B cell (primary cell): ENCODE measurements at regions not wholly inside any gene's neighbourhood (a gene's known extent, or its start where the extent isn't known, plus 50 kb on each side); places are given as distances from the start of the nearest gene placed in this dataset.

Experiments
- ATAC-seq: fragments of 200-7000 bp; cut with Tn5 transposase; one replicate; pipeline ENCODE4 v1.10.0; 2021; ENCODE audit warnings: low read depth, mild to moderate bottlenecking, moderate number of reproducible peaks, moderate library complexity
- CTCF ChIA-PET: fragments of 350-600 bp; sonication (Branson Sonifier 250); formaldehyde crosslinking; loops from one replicate; lab custom pipeline; 2021; ENCODE audit warnings: antibody characterized with exemption, inconsistent platforms; lab: Charles Lee
- POLR2A ChIA-PET: fragments of 350-600 bp; sonication (Branson Sonifier 250); formaldehyde crosslinking; loops from one replicate; lab custom pipeline; 2021; ENCODE audit warnings: antibody characterized with exemption; lab: Charles Lee
- DNase-seq: peaks from one replicate; pipeline ENCODE4 v3.0.0; 2013
- H2AFZ ChIP-seq: 2 replicates; pipeline ENCODE4 v1.6.1; 2012; ENCODE audit warnings: mild to moderate bottlenecking, low read depth, low read length; ENCODE audit not compliant: insufficient read depth, poor library complexity, severe bottlenecking
- H3K27ac ChIP-seq, 2 donors: 1 replicate in 1 of 2; 2 replicates in 1 of 2; pipeline ENCODE4 v1.5.1; 2012 to 2013; ENCODE audit warnings: low read length in 2 of 2, mild to moderate bottlenecking in 2 of 2, moderate library complexity in 1 of 2
- H3K27me3 ChIP-seq, 4 experiments: fragments of 200-600 bp in 1 of 4; sonication (generic) in 1 of 4; replicated peaks in 1 of 4; 1 replicate in 2 of 4; 2 replicates in 2 of 4; pipeline versions ENCODE4 v1.6.1 to v1.7.0; 2013 to 2016; ENCODE audit warnings: low read length in 3 of 4, mild to moderate bottlenecking in 2 of 4, mixed read lengths in 1 of 4, moderate library complexity in 1 of 4; ENCODE audit not compliant: insufficient read depth in 4 of 4, control insufficient read depth in 3 of 4; ENCODE audit errors: control extremely low read depth in 1 of 4
- H3K36me3 ChIP-seq, 2 experiments: replicated peaks in 1 of 2; 1 replicate in 1 of 2; 2 replicates in 1 of 2; pipeline versions ENCODE4 v1.6.1 to v1.7.1; 2013; ENCODE audit warnings: low read length in 1 of 2; ENCODE audit not compliant: insufficient read depth in 2 of 2, control insufficient read depth in 1 of 2; ENCODE audit errors: control extremely low read depth in 1 of 2, extremely low read depth in 1 of 2
- H3K4me1 ChIP-seq, 2 donors: fragments of 200-600 bp in 1 of 2; sonication (generic) in 1 of 2; 1 replicate in 1 of 2; 2 replicates in 1 of 2; pipeline versions ENCODE4 v1.5.1 to v1.6.1; 2013 to 2017; ENCODE audit warnings: low read length in 2 of 2; ENCODE audit not compliant: control insufficient read depth in 2 of 2, insufficient read depth in 2 of 2
- H3K4me2 ChIP-seq: replicated peaks from 2 replicates; pipeline ENCODE3; 2012; ENCODE audit warnings: mild to moderate bottlenecking, low read depth, low read length; ENCODE audit not compliant: poor library complexity, severe bottlenecking
- H3K4me3 ChIP-seq, 5 experiments: fragments of 200-600 bp in 1 of 5; sonication (generic) in 1 of 5; 1 replicate in 3 of 5; 2 replicates in 2 of 5; pipeline versions ENCODE4 v1.5.1 to v1.7.0; 2011 to 2016; ENCODE audit warnings: low read length in 4 of 5, mild to moderate bottlenecking in 4 of 5, low read depth in 2 of 5, control low read depth in 1 of 5, moderate library complexity in 1 of 5; ENCODE audit not compliant: insufficient read depth in 1 of 5; ENCODE audit errors: control extremely low read depth in 1 of 5, extremely low read depth in 1 of 5
- H3K79me2 ChIP-seq: fragments of 200-600 bp; sonication (generic); one replicate; pipeline ENCODE4 v1.6.0; 2016; ENCODE audit warnings: low read length; ENCODE audit not compliant: control insufficient read depth, insufficient read depth
- H3K9ac ChIP-seq: fragments of 200-600 bp; sonication (generic); 2 replicates; pipeline ENCODE4 v1.6.1; 2017; ENCODE audit warnings: mild to moderate bottlenecking, low read length, moderate library complexity
- H3K9me3 ChIP-seq, 3 donors: one replicate each; pipeline versions ENCODE4 v1.6.1 to v1.7.1; 2013; ENCODE audit warnings: low read length in 2 of 3; ENCODE audit not compliant: control insufficient read depth in 2 of 3, insufficient read depth in 1 of 3; ENCODE audit errors: control extremely low read depth in 1 of 3
- H4K20me1 ChIP-seq: 2 replicates; pipeline ENCODE4 v1.6.0; 2012; ENCODE audit warnings: mild to moderate bottlenecking, low read length; ENCODE audit not compliant: insufficient read depth, control insufficient read depth, poor library complexity, severe bottlenecking
- H3K27ac Mint-ChIP-seq: one replicate; pipeline ENCODE4 v1.8.0; 2021; ENCODE audit warnings: mixed read lengths
- H3K27me3 Mint-ChIP-seq: one replicate; pipeline ENCODE4 v1.8.0; 2021; ENCODE audit warnings: mixed read lengths
- H3K4me1 Mint-ChIP-seq: one replicate; pipeline ENCODE4 v1.8.0; 2021; ENCODE audit warnings: mixed read lengths
- H3K4me3 Mint-ChIP-seq: one replicate; pipeline ENCODE4 v1.8.0; 2021; ENCODE audit warnings: mixed read lengths
- H3K9me3 Mint-ChIP-seq: one replicate; pipeline ENCODE4 v1.8.0; 2022; ENCODE audit warnings: mixed read lengths; ENCODE audit not compliant: insufficient read depth
- EZH2 ChIP-seq: IDR thresholded peaks from 2 replicates; pipeline ENCODE4 v1.6.1; 2012; ENCODE audit warnings: borderline replicate concordance, low read depth, mild to moderate bottlenecking, moderate library complexity, low read length; ENCODE audit not compliant: insufficient read depth, poor library complexity, severe bottlenecking
- WGBS: methylation state at CpG from one replicate; pipeline ENCODE4 v1.1.5; 2013; ENCODE audit warnings: missing lambda C conversion rate; ENCODE audit not compliant: insufficient coverage; 5-methylcytosine and 5-hydroxymethylcytosine counted together
- intact Hi-C: fragments of 100-400 bp; cut with micrococcal nuclease; formaldehyde crosslinking; loops from one replicate; pipeline ENCODE4 v1.10.0; 2022
- TF ChIP-seq, protein P1 (sequence below): fragments of 200-600 bp; IDR thresholded peaks from one replicate; pipeline ENCODE4 v1.8.0; 2022; ENCODE audit warnings: antibody characterized with exemption, mild to moderate bottlenecking

DNA sequence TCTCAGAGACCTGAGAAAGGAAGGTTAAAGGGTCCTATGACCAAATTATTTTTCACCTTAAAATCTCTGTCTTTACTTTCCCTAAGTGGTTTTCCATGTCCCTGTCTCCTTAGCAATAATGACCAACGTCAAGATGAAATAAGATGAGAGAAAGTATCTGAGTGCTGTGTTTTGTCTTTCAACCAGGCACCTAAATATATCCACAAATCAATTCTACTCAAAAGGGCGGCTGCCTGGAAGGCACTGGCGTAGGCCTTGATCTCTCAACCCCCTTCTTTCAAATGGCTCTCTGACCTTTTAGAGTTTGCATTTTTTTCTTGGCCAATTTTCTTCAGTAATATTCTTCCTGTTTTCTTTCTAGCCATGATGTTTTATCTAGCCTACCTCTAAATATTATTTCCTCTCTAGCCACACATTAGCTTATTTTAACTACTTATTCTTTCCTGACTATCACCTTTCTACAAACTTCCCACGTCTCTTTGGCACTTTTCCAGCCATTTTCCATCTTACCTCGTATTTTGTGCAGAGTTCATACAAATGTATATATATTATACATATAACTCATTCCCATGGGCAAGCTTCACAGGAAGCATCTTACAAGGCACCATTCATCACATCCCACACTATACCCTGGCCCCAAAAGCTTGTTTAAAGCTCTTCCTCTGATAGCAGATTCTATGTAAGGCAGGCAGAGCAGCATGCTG is 204.5 kb downstream of the SNX18 start:
- Histone ChIP-seq H3K27ac (no peak overlapping the region), H2AFZ (no peak overlapping the region), H4K20me1 (no peaks in the 10 kb centered on the region), H3K9me3 (peaks cover 0 to 8% (median 0%) of the 10 kb centered on the region in 3 donors), H3K36me3 (no peaks in the 10 kb centered on the region), H3K4me1 (no peaks in the 10 kb centered on the region), H3K4me3 (no peak overlapping the region), H3K4me2 (no peak overlapping the region), H3K27me3 (no peaks in the 10 kb centered on the region), H3K9ac (no peak overlapping the region), H3K79me2 (no peaks in the 10 kb centered on the region)
- intact Hi-C loops: no loop called here
- no peak for DNase-seq
- Mint-ChIP-seq H3K4me3 (no peak overlapping the region), H3K27ac (no peak overlapping the region), H3K27me3 (no peaks in the 10 kb centered on the region), H3K4me1 (peaks cover 11% of the 10 kb centered on the region), H3K9me3 (no peaks in the 10 kb centered on the region)
- no peak for ATAC-seq
- TF ChIP-seq, protein P1, sequence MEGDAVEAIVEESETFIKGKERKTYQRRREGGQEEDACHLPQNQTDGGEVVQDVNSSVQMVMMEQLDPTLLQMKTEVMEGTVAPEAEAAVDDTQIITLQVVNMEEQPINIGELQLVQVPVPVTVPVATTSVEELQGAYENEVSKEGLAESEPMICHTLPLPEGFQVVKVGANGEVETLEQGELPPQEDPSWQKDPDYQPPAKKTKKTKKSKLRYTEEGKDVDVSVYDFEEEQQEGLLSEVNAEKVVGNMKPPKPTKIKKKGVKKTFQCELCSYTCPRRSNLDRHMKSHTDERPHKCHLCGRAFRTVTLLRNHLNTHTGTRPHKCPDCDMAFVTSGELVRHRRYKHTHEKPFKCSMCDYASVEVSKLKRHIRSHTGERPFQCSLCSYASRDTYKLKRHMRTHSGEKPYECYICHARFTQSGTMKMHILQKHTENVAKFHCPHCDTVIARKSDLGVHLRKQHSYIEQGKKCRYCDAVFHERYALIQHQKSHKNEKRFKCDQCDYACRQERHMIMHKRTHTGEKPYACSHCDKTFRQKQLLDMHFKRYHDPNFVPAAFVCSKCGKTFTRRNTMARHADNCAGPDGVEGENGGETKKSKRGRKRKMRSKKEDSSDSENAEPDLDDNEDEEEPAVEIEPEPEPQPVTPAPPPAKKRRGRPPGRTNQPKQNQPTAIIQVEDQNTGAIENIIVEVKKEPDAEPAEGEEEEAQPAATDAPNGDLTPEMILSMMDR: no peak
- TF ChIP-seq EZH2: no peak
- POLR2A ChIA-PET: no interaction called here
- 100% methylated on average over 2 of the region's 5 CpGs for WGBS
- CTCF ChIA-PET: no interaction called here

DNA sequence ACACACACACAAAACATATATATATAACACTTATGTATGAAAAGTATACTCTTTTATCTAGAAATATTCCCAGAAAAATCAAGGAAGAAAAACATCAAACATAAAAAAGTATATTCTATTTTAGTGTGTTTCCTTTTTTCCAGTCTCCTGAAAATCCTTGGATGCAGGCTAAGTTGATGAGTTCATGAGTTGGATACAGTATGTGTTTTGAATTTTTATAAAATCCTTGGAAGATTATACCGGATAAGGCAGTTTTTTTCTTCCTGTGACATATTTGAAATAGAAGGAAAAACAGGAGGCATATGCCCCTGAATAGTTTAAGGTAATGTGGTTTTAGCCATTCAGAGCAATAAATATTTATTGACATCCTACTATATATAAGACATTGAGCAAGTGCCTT is 203.6 kb downstream of the SNX18 start:
- no peak overlapping the region for H3K27ac Mint-ChIP-seq
- peaks cover 2% of the 10 kb centered on the region for H3K9me3 Mint-ChIP-seq
- peaks cover 14% of the 10 kb centered on the region for H3K4me1 Mint-ChIP-seq
- TF ChIP-seq, protein P1: no peak
- TF ChIP-seq EZH2: no peak
- Histone ChIP-seq H3K4me3 (no peak overlapping the region), H3K9me3 (peaks cover 0 to 8% (median 0%) of the 10 kb centered on the region in 3 donors), H3K79me2 (no peaks in the 10 kb centered on the region), H2AFZ (no peak overlapping the region), H3K9ac (no peak overlapping the region), H3K4me1 (no peaks in the 10 kb centered on the region), H4K20me1 (no peaks in the 10 kb centered on the region), H3K27me3 (no peaks in the 10 kb centered on the region), H3K27ac (no peak overlapping the region), H3K36me3 (no peaks in the 10 kb centered on the region), H3K4me2 (no peak overlapping the region)
- no CpG with 5 or more reads among the region's 1 CpG for WGBS
- no peak for DNase-seq
- no peaks in the 10 kb centered on the region for H3K27me3 Mint-ChIP-seq
- no peak for ATAC-seq
- ChIA-PET CTCF (interaction anchor here (1.7 kb wide), 1 partner anchor 203 kb away, joined by 5 read pairs; the partner anchor contains the start of gene SNX18), POLR2A (no interaction called here)
- intact Hi-C loops: no loop called here
- H3K4me3 Mint-ChIP-seq: no peak overlapping the region
